Panc1 (cell line): ENCODE measurements at regions not wholly inside any gene's neighbourhood (a gene's known extent, or its start where the extent isn't known, plus 50 kb on each side); places are given as distances from the start of the nearest gene placed in this dataset.

Experiments used
- ATAC-seq: fragments of 200-7000 bp; cut with Tn5 transposase; 2 replicates; pipeline ENCODE4 v1.9.1; 2020; ENCODE audit warnings: mild to moderate bottlenecking, moderate library complexity
- BruUV-seq: library from RNA; stranded (reverse); fragments of 400-500 nt; replicated peaks from 2 replicates; lab custom pipeline; 2021; lab: Mats Ljungman, UMichigan
- CTCF ChIA-PET: fragments of 300-600 bp; sonication (Branson Sonifier 250); formaldehyde crosslinking; loops from one replicate; lab custom pipeline; 2022; ENCODE audit warnings: antibody characterized with exemption; lab: Charles Lee
- POLR2A ChIA-PET: fragments of 300-600 bp; sonication (Branson Sonifier 250); formaldehyde crosslinking; loops from one replicate; lab custom pipeline; 2022; ENCODE audit warnings: antibody characterized with exemption; lab: Charles Lee
- DNase-seq: peaks from one replicate; pipeline ENCODE4 v3.0.0-alpha.2; 2010; ENCODE audit warnings: low read depth, low spot score
- H3K27ac ChIP-seq: 2 replicates; pipeline ENCODE4 v1.5.1; 2011; ENCODE audit warnings: mild to moderate bottlenecking, low read length, inconsistent platforms
- H3K27me3 ChIP-seq: fragments of 200-500 bp; sonication (Bioruptor generic); 2 replicates; pipeline ENCODE4 v1.6.0; 2014; ENCODE audit warnings: low read length, inconsistent platforms; ENCODE audit not compliant: control insufficient read depth, insufficient read depth
- H3K36me3 ChIP-seq: fragments of 200-500 bp; sonication (Bioruptor generic); 2 replicates; pipeline ENCODE4 v1.5.1; 2014; ENCODE audit warnings: inconsistent platforms, mild to moderate bottlenecking, low read length, moderate library complexity; ENCODE audit not compliant: control insufficient read depth, insufficient read depth
- H3K4me1 ChIP-seq: 2 replicates; pipeline ENCODE4 v1.5.1; 2011; ENCODE audit warnings: inconsistent platforms, mild to moderate bottlenecking, low read length, moderate library complexity; ENCODE audit not compliant: control insufficient read depth, insufficient read depth
- H3K4me3 ChIP-seq, 2 experiments: 2 replicates each; pipeline ENCODE4 v1.5.1; 2011 to 2012; ENCODE audit warnings: low read depth in 2 of 2, low read length in 2 of 2, mild to moderate bottlenecking in 2 of 2, inconsistent platforms in 1 of 2, moderate library complexity in 1 of 2
- H3K9me3 ChIP-seq: fragments of 200-500 bp; sonication (Bioruptor generic); 2 replicates; pipeline ENCODE4 v1.5.1; 2014; ENCODE audit warnings: low read depth, mild to moderate bottlenecking, inconsistent platforms, low read length, moderate library complexity; ENCODE audit not compliant: control insufficient read depth, insufficient read depth
- POLR2AphosphoS5 ChIP-seq: IDR thresholded peaks from 2 replicates; pipeline ENCODE4 v1.6.1; 2012; ENCODE audit warnings: mild to moderate bottlenecking, low read depth, low read length, moderate library complexity
- REST ChIP-seq, 2 experiments: IDR thresholded peaks; 2 replicates each; pipeline ENCODE4 v1.6.1; 2011 to 2012; ENCODE audit warnings: low read depth in 2 of 2, control low read depth in 1 of 2, low read length in 1 of 2, mild to moderate bottlenecking in 1 of 2, moderate library complexity in 1 of 2; ENCODE audit not compliant: insufficient read depth in 1 of 2
- SIN3A ChIP-seq: IDR thresholded peaks from 2 replicates; pipeline ENCODE4 v1.6.1; 2012; ENCODE audit warnings: low read depth, mild to moderate bottlenecking, low read length, moderate library complexity, borderline replicate concordance; ENCODE audit not compliant: insufficient read depth
- TCF7L2 ChIP-seq: IDR thresholded peaks from 2 replicates; pipeline ENCODE4 v1.6.1; 2011; ENCODE audit warnings: mild to moderate bottlenecking, low read depth, low read length, inconsistent platforms
- in situ Hi-C: cut with HindIII; loops from 2 replicates; pipeline ENCODE4 v1.10.0; 2016; ENCODE audit warnings: low sequenced_read_pairs, low pct_unique_long_range_greater_than_20kb
- intact Hi-C: fragments of 100-400 bp; cut with micrococcal nuclease; formaldehyde crosslinking; loops from one replicate; pipeline ENCODE4 v1.10.0; 2022; ENCODE audit not compliant: unreplicated experiment
- TF ChIP-seq, protein P1 (sequence below): fragments of 450-650 bp; IDR thresholded peaks from 2 replicates; pipeline ENCODE4 v1.5.1; 2017; ENCODE audit warnings: mild to moderate bottlenecking

DNA sequence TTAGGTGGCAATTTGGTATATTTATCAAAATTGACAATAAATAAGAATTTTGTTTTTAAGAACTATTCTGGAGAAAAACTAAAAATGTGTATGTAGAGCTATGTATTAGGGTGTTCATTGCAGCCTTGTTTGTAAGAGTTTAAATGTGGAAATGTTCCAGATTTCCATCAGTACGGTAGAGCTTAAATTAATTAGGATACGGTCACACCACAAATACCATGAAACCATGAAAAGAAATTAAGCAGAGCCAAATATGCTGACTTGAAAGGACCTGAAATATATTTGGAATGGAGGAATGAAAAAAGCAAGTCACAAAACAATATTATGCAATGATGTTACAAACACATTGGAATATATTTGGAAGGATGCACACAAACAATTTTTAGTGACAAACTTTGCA, 64.6 kb downstream of the ACTBL2 start:
- no peaks in the 10 kb centered on the region for H3K27me3 ChIP-seq
- no peak for TF ChIP-seq SIN3A
- no peak for TF ChIP-seq POLR2AphosphoS5
- no peak for TF ChIP-seq TCF7L2
- no peak for TF ChIP-seq REST (IDR thresholded peaks at IDR 0.05; ENCODE audit: insufficient read depth in 1 of 2, low read depth in 2 of 2, low read length in 1 of 2)
- TF ChIP-seq, protein P1, sequence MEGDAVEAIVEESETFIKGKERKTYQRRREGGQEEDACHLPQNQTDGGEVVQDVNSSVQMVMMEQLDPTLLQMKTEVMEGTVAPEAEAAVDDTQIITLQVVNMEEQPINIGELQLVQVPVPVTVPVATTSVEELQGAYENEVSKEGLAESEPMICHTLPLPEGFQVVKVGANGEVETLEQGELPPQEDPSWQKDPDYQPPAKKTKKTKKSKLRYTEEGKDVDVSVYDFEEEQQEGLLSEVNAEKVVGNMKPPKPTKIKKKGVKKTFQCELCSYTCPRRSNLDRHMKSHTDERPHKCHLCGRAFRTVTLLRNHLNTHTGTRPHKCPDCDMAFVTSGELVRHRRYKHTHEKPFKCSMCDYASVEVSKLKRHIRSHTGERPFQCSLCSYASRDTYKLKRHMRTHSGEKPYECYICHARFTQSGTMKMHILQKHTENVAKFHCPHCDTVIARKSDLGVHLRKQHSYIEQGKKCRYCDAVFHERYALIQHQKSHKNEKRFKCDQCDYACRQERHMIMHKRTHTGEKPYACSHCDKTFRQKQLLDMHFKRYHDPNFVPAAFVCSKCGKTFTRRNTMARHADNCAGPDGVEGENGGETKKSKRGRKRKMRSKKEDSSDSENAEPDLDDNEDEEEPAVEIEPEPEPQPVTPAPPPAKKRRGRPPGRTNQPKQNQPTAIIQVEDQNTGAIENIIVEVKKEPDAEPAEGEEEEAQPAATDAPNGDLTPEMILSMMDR: no peak
- H3K4me3 ChIP-seq: no peak overlapping the region
- no peak overlapping the region for H3K27ac ChIP-seq
- ATAC-seq (no peak), DNase-seq (no peak)
- intact Hi-C loops (no loop called here), in situ Hi-C loops (no loop called here)
- no peaks in the 10 kb centered on the region for H3K9me3 ChIP-seq
- BruUV-seq: no TSS peak
- POLR2A ChIA-PET: no interaction called here
- CTCF ChIA-PET: no interaction called here
- H3K36me3 ChIP-seq: no peaks in the 10 kb centered on the region
- no peaks in the 10 kb centered on the region for H3K4me1 ChIP-seq

GRCh38 chr5:57417320-57417719, 65.3 kb downstream of the ACTBL2 start:
- no peak for ATAC-seq
- POLR2A ChIA-PET: no interaction called here
- intact Hi-C loops: no loop called here
- no peaks in the 10 kb centered on the region for H3K36me3 ChIP-seq
- TF ChIP-seq, protein P1: no peak
- TF ChIP-seq REST (IDR thresholded peaks at IDR 0.05; ENCODE audit: insufficient read depth in 1 of 2, low read depth in 2 of 2, low read length in 1 of 2) (no peak), SIN3A (no peak), POLR2AphosphoS5 (no peak), TCF7L2 (no peak)
- no peaks in the 10 kb centered on the region for H3K9me3 ChIP-seq
- no peaks in the 10 kb centered on the region for H3K27me3 ChIP-seq
- no TSS peak for BruUV-seq
- CTCF ChIA-PET: no interaction called here
- H3K4me3 ChIP-seq: no peak overlapping the region
- DNase-seq: no peak
- no peak overlapping the region for H3K27ac ChIP-seq
- in situ Hi-C loops: no loop called here
- H3K4me1 ChIP-seq: no peaks in the 10 kb centered on the region; the same call in 1 of the 2 replicates
